ENCODE measurements at regions not wholly inside any gene's neighbourhood (a gene's known extent, or its start where the extent isn't known, plus 50 kb on each side); places are given as distances from the start of the nearest gene placed in this dataset.

DNA sequence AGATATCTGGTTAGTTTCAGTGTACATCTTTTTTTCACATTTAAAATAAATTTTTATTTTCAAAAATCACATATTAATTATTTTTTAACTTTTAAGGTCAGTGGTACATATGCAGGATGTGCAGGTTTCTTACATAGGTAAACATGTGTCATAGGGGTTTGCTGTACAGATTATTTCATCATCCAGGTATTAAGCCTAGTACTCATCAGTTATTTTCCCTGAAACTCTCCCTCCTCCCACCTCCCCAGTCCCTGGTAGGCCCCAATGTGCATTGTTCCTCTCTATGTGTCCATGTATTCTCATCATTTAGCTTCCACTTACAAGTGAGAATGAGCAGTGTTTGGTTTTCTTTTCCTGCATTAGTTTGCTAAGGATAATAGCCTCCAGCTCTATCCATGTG is 323.0 kb downstream of the C7orf25 start:
- Histone ChIP-seq H3K27ac (ENCODE audit: low read length) (no peak overlapping the region), H3K27me3 (ENCODE audit: control insufficient read depth, insufficient read depth, low read length) (no peaks in the 10 kb centered on the region), H3K9me3 (ENCODE audit: control insufficient read depth, insufficient read depth, low read depth, low read length) (0 out of 2 replicates have a peak, but pooled peaks cover 4% of the 10 kb centered on the region), H3K4me3 (ENCODE audit: low read depth in 2 of 2, low read length in 2 of 2) (no peak overlapping the region), H3K4me1 (ENCODE audit: control insufficient read depth, insufficient read depth, low read length) (no peaks in the 10 kb centered on the region), H3K36me3 (ENCODE audit: control insufficient read depth, insufficient read depth, low read length) (no peaks in the 10 kb centered on the region)
- intact Hi-C loops (cut with micrococcal nuclease; ENCODE audit: unreplicated experiment), result no loop called here
- no peak for ATAC-seq
- no peak for DNase-seq (ENCODE audit: low read depth, low spot score)
- no peak for TF ChIP-seq TCF7L2 (IDR thresholded peaks at IDR 0.05; ENCODE audit: low read depth, low read length)
- TF ChIP-seq, protein P1, sequence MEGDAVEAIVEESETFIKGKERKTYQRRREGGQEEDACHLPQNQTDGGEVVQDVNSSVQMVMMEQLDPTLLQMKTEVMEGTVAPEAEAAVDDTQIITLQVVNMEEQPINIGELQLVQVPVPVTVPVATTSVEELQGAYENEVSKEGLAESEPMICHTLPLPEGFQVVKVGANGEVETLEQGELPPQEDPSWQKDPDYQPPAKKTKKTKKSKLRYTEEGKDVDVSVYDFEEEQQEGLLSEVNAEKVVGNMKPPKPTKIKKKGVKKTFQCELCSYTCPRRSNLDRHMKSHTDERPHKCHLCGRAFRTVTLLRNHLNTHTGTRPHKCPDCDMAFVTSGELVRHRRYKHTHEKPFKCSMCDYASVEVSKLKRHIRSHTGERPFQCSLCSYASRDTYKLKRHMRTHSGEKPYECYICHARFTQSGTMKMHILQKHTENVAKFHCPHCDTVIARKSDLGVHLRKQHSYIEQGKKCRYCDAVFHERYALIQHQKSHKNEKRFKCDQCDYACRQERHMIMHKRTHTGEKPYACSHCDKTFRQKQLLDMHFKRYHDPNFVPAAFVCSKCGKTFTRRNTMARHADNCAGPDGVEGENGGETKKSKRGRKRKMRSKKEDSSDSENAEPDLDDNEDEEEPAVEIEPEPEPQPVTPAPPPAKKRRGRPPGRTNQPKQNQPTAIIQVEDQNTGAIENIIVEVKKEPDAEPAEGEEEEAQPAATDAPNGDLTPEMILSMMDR (IDR thresholded peaks at IDR 0.05), result no peak
- no peak for TF ChIP-seq SIN3A (IDR thresholded peaks at IDR 0.05; ENCODE audit: borderline replicate concordance, insufficient read depth, low read depth, low read length)
- no peak for TF ChIP-seq POLR2AphosphoS5 (IDR thresholded peaks at IDR 0.05; ENCODE audit: low read depth, low read length)
- TF ChIP-seq, protein P2, sequence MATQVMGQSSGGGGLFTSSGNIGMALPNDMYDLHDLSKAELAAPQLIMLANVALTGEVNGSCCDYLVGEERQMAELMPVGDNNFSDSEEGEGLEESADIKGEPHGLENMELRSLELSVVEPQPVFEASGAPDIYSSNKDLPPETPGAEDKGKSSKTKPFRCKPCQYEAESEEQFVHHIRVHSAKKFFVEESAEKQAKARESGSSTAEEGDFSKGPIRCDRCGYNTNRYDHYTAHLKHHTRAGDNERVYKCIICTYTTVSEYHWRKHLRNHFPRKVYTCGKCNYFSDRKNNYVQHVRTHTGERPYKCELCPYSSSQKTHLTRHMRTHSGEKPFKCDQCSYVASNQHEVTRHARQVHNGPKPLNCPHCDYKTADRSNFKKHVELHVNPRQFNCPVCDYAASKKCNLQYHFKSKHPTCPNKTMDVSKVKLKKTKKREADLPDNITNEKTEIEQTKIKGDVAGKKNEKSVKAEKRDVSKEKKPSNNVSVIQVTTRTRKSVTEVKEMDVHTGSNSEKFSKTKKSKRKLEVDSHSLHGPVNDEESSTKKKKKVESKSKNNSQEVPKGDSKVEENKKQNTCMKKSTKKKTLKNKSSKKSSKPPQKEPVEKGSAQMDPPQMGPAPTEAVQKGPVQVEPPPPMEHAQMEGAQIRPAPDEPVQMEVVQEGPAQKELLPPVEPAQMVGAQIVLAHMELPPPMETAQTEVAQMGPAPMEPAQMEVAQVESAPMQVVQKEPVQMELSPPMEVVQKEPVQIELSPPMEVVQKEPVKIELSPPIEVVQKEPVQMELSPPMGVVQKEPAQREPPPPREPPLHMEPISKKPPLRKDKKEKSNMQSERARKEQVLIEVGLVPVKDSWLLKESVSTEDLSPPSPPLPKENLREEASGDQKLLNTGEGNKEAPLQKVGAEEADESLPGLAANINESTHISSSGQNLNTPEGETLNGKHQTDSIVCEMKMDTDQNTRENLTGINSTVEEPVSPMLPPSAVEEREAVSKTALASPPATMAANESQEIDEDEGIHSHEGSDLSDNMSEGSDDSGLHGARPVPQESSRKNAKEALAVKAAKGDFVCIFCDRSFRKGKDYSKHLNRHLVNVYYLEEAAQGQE (IDR thresholded peaks at IDR 0.05; ENCODE audit: insufficient read depth in 1 of 2, low read depth in 2 of 2, low read length in 1 of 2), result no peak
- BruUV-seq (replicated peaks), result no TSS peak
- in situ Hi-C loops (cut with HindIII; ENCODE audit: low pct_unique_long_range_greater_than_20kb, low sequenced_read_pairs), result no loop called here
- CTCF ChIA-PET, result no interaction called here
- POLR2A ChIA-PET, result no interaction called here

DNA sequence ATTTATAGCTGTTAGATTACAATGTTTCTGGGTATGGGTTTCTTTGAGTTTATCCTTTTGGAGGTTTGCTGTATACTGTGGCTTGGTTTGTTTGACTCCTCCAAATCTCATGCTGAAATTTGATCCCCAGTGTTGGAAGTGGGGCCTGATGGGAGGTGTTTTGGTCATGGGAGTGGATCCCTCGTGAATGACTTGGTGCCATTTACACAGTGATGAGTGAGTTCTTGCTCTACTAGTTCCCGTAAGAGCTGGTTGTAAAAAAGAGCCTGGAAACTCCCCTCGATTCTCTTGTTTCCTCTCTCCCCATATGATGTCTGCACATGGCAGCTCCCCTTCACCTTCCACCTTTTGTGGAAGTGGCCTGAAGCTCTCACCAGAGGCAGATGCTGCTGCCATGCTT is 324.1 kb downstream of the C7orf25 start:
- CTCF ChIA-PET, result no interaction called here
- no TSS peak for BruUV-seq (replicated peaks)
- H3K4me1 ChIP-seq (ENCODE audit: control insufficient read depth, insufficient read depth, low read length), result no peaks in the 10 kb centered on the region
- no peak for DNase-seq (ENCODE audit: low read depth, low spot score)
- no peak for ATAC-seq
- H3K36me3 ChIP-seq (ENCODE audit: control insufficient read depth, insufficient read depth, low read length), result no peaks in the 10 kb centered on the region
- TF ChIP-seq, protein P2 (IDR thresholded peaks at IDR 0.05; ENCODE audit: insufficient read depth in 1 of 2, low read depth in 2 of 2, low read length in 1 of 2), result no peak
- TF ChIP-seq TCF7L2 (IDR thresholded peaks at IDR 0.05; ENCODE audit: low read depth, low read length) (no peak), SIN3A (IDR thresholded peaks at IDR 0.05; ENCODE audit: borderline replicate concordance, insufficient read depth, low read depth, low read length) (no peak), POLR2AphosphoS5 (IDR thresholded peaks at IDR 0.05; ENCODE audit: low read depth, low read length) (no peak)
- TF ChIP-seq, protein P1 (IDR thresholded peaks at IDR 0.05), result no peak
- H3K27me3 ChIP-seq (ENCODE audit: control insufficient read depth, insufficient read depth, low read length), result no peaks in the 10 kb centered on the region
- in situ Hi-C loops (cut with HindIII; ENCODE audit: low pct_unique_long_range_greater_than_20kb, low sequenced_read_pairs) (no loop called here), intact Hi-C loops (cut with micrococcal nuclease; ENCODE audit: unreplicated experiment) (no loop called here)
- no peak overlapping the region for H3K4me3 ChIP-seq (ENCODE audit: low read depth in 2 of 2, low read length in 2 of 2)
- POLR2A ChIA-PET, result no interaction called here
- 0 out of 2 replicates have a peak, but pooled peaks cover 4% of the 10 kb centered on the region for H3K9me3 ChIP-seq (ENCODE audit: control insufficient read depth, insufficient read depth, low read depth, low read length)
- H3K27ac ChIP-seq (ENCODE audit: low read length), result no peak overlapping the region
